Left ventricle myocardium inferior (tissue), 1 donor: ENCODE measurements at regions not wholly inside any gene's neighbourhood (a gene's known extent, or its start where the extent isn't known, plus 50 kb on each side); places are given as distances from the start of the nearest gene placed in this dataset.

ENCODE experiments used
- DNase-seq: peaks from one replicate; pipeline ENCODE4 v3.0.0-alpha.2; 2020
- H3K27ac ChIP-seq: fragments of 200-600 bp; replicated peaks from 2 replicates; pipeline ENCODE4 v1.8.0; 2021
- H3K27me3 ChIP-seq: fragments of 200-600 bp; 2 replicates; pipeline ENCODE4 v1.8.0; 2021; ENCODE audit warnings: low read depth
- H3K36me3 ChIP-seq: fragments of 200-600 bp; 2 replicates; pipeline ENCODE4 v1.8.0; 2021
- H3K4me1 ChIP-seq: fragments of 200-600 bp; 2 replicates; pipeline ENCODE4 v1.8.0; 2021
- H3K4me3 ChIP-seq: fragments of 200-600 bp; 2 replicates; pipeline ENCODE4 v1.8.0; 2021; ENCODE audit warnings: mild to moderate bottlenecking, moderate library complexity
- H3K9me3 ChIP-seq: fragments of 200-600 bp; replicated peaks from 2 replicates; pipeline ENCODE4 v1.8.0; 2021
- intact Hi-C: fragments of 100-400 bp; cut with micrococcal nuclease; formaldehyde crosslinking; loops from one replicate; pipeline ENCODE4 v1.11.0; 2022
- TF ChIP-seq, protein P1 (sequence below): fragments of 200-600 bp; IDR thresholded peaks from 2 replicates; pipeline ENCODE4 v1.8.0; 2021; ENCODE audit warnings: antibody characterized with exemption, mild to moderate bottlenecking, borderline replicate concordance
- donor health status: DM: no; HTN: yes; CAD: no; lungs with severe emphysema.

- no peaks in the 10 kb centered on the region for H3K9me3 ChIP-seq
- H3K4me3 ChIP-seq = no peak overlapping the region
- intact Hi-C loops = no loop called here
- no peaks in the 10 kb centered on the region for H3K27me3 ChIP-seq
- TF ChIP-seq, protein P1, sequence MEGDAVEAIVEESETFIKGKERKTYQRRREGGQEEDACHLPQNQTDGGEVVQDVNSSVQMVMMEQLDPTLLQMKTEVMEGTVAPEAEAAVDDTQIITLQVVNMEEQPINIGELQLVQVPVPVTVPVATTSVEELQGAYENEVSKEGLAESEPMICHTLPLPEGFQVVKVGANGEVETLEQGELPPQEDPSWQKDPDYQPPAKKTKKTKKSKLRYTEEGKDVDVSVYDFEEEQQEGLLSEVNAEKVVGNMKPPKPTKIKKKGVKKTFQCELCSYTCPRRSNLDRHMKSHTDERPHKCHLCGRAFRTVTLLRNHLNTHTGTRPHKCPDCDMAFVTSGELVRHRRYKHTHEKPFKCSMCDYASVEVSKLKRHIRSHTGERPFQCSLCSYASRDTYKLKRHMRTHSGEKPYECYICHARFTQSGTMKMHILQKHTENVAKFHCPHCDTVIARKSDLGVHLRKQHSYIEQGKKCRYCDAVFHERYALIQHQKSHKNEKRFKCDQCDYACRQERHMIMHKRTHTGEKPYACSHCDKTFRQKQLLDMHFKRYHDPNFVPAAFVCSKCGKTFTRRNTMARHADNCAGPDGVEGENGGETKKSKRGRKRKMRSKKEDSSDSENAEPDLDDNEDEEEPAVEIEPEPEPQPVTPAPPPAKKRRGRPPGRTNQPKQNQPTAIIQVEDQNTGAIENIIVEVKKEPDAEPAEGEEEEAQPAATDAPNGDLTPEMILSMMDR = no peak
- H3K36me3 ChIP-seq = no peaks in the 10 kb centered on the region
- H3K27ac ChIP-seq = peak overlapping the region; percentile 77
- DNase-seq = no peak
- peaks cover 60% of the 10 kb centered on the region for H3K4me1 ChIP-seq
These were observed 110.3 kb upstream of the TMEM170B start for GRCh38 chr6:11427091-11427722.

DNA sequence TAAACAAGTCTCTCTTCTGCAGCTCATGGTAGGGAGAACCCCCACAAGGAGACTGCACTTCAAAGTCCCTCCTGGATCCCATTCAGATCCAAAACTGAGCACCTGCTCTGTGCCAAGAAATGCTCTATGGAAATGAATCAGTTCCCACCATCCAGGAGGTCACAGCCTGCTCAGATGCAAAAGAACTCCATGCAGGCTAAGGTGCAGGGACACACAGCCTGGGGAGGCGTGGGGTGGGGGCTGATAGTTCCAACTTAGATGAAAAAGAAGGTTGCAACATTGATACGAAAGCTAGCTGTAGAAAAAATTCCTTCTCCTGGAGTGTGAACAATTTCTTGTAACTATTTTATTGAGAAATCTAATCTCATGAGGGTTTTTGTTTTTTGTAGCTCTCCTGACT, 111.0 kb upstream of the TMEM170B start:
- TF ChIP-seq, protein P1 = no peak
- H3K9me3 ChIP-seq = peaks cover under 1% of the 10 kb centered on the region
- DNase-seq = no peak

GRCh38 chr6:11425876-11426275, 111.7 kb upstream of the TMEM170B start:
- TF ChIP-seq, protein P1 = no peak
- Histone ChIP-seq H3K4me3 (no peak overlapping the region), H3K36me3 (no peaks in the 10 kb centered on the region), H3K4me1 (peaks cover 57% of the 10 kb centered on the region), H3K27me3 (no peaks in the 10 kb centered on the region), H3K9me3 (peaks cover 7% of the 10 kb centered on the region), H3K27ac (no peak overlapping the region)
- intact Hi-C loops = no loop called here
- DNase-seq = no peak

More for the DNA sequence above, 111.0 kb upstream of the TMEM170B start:
- intact Hi-C loops = no loop called here
- H3K4me1 ChIP-seq = peaks cover 57% of the 10 kb centered on the region
- H3K27me3 ChIP-seq = no peaks in the 10 kb centered on the region
- H3K36me3 ChIP-seq = no peaks in the 10 kb centered on the region
- peak overlapping the region; percentile 77 for H3K27ac ChIP-seq
- H3K4me3 ChIP-seq = no peak overlapping the region

GRCh38 chr6:11425431-11425871, 112.1 kb upstream of the TMEM170B start:
- Histone ChIP-seq H3K4me3 (no peak overlapping the region), H3K9me3 (peaks cover 12% of the 10 kb centered on the region), H3K27ac (no peak overlapping the region), H3K36me3 (no peaks in the 10 kb centered on the region), H3K27me3 (no peaks in the 10 kb centered on the region), H3K4me1 (peaks cover 57% of the 10 kb centered on the region)
- TF ChIP-seq, protein P1 = no peak
- DNase-seq = no peak
- intact Hi-C loops = no loop called here

DNA sequence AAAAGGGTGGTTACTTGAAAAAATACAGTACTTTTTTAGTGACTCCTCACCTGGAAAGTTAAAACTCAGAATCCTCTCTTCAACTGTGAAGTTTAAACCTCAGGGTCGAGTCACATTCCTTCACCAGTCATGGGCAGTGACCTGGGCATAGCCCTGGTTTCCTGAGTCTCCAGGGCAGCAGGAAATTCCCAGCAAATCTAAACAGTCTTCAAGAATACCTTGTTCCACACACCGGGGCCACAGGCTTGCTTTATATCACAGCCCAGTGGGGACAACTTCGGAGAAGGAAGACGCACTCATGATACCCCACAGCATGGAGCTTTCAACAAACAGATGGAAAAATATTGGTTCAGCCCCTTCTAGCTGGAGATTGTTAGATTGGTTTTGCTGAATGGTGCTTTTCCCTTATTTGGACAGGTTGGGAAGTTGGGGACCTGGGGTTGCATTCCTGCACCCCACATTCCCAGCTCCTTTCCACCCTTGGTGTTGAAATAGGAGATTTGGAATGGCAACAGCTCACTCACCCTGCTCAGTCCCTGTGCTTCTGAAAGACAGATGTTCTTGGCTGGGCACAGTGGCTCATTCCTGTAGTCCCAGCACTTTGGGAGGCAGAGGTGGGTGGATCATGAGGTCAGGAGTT, 113.0 kb upstream of the TMEM170B start:
- H3K4me3 ChIP-seq = no peak overlapping the region
- no peak for DNase-seq
- no peaks in the 10 kb centered on the region for H3K36me3 ChIP-seq
- peak overlapping the region; percentile 59 for H3K27ac ChIP-seq
- no peaks in the 10 kb centered on the region for H3K27me3 ChIP-seq
- TF ChIP-seq, protein P1 = no peak
- H3K4me1 ChIP-seq = peaks cover 53% of the 10 kb centered on the region
- intact Hi-C loops = no loop called here
- H3K9me3 ChIP-seq = peaks cover 16% of the 10 kb centered on the region
